ENCODE measurements at regions not wholly inside any gene's neighbourhood (a gene's known extent, or its start where the extent isn't known, plus 50 kb on each side); places are given as distances from the start of the nearest gene placed in this dataset.

DNA sequence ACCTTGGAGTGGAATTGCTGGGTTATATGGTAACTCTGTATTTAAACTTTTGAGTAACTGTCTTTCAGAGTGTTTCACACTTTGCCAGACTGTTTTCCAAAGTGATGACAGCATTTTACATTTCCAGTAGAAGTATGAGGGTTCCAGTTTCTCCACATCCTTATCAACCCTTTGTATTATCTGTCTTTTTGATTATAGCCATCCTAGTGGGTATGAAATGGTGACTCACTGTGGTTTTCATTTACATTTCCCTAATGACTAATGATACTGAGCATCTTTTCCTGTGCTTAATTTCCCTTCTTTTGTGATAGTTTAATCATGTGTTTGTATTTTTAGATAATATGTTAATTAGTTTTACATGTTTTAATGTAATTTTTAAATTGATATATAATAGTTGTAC lies 138.1 kb upstream of the DAZL start:
- Histone ChIP-seq H3K56ac (ENCODE audit: extremely low read depth, insufficient read depth, low read length) (no peak overlapping the region), H3K18ac (ENCODE audit: low read depth, low read length) (no peak overlapping the region), H3K27ac (ENCODE audit: insufficient read depth, low read length) (no peak overlapping the region), H3K14ac (replicated peaks; ENCODE audit: low read depth, low read length) (no peak overlapping the region), H2AFZ (replicated peaks; ENCODE audit: low read length, poor library complexity) (no peak overlapping the region), H3K36me3 (ENCODE audit: control insufficient read depth, insufficient read depth, low read length) (no peaks in the 10 kb centered on the region), H3K4me3 (ENCODE audit: insufficient read depth, low read depth, low read length) (no peak overlapping the region), H4K8ac (ENCODE audit: low read depth in 2 of 2, low read length in 2 of 2) (no peak overlapping the region), H2BK20ac (ENCODE audit: low read depth, low read length) (no peak overlapping the region), H3K23ac (ENCODE audit: low read depth, low read length) (no peak overlapping the region), H3K4me2 (ENCODE audit: low read depth, low read length) (no peak overlapping the region), H4K91ac (ENCODE audit: insufficient read depth, low read depth, low read length) (no peak overlapping the region), H2AK9ac (replicated peaks; ENCODE audit: low read depth, low read length, poor library complexity) (no peak overlapping the region), H3K27me3 (ENCODE audit: control insufficient read depth, insufficient read depth, low read length) (no peaks in the 10 kb centered on the region), H3K9me3 (ENCODE audit: control insufficient read depth, insufficient read depth, low read length) (no peaks in the 10 kb centered on the region), H2BK120ac (ENCODE audit: low read depth, low read length) (no peak overlapping the region), H3K4ac (ENCODE audit: low read depth, low read length) (no peak overlapping the region), H4K5ac (ENCODE audit: low read depth, low read length) (no peak overlapping the region), H2AK5ac (ENCODE audit: low read depth, low read length) (no peak overlapping the region), H2BK5ac (ENCODE audit: low read depth, low read length, poor library complexity, severe bottlenecking) (no peak overlapping the region), H3K9me1 (ENCODE audit: insufficient read depth, low read length) (no peaks in the 10 kb centered on the region), H3K79me1 (ENCODE audit: low read depth in 1 of 2, low read length in 2 of 2) (no peaks in the 10 kb centered on the region), H4K20me1 (ENCODE audit: insufficient read depth, low read length) (no peaks in the 10 kb centered on the region), H3K9ac (ENCODE audit: low read depth, low read length) (no peak overlapping the region), H3K4me1 (ENCODE audit: control insufficient read depth, insufficient read depth, low read length) (no peaks in the 10 kb centered on the region), H2BK15ac (ENCODE audit: low read depth, low read length) (no peak overlapping the region)
- in situ Hi-C loops (cut with MboI; ENCODE audit: low sequenced_read_pairs), result no loop called here
- BruUV-seq (replicated peaks), result no TSS peak
- no peak for DNase-seq
- ChIA-PET CTCF (no interaction called here), POLR2A (ENCODE audit: unreplicated experiment) (no interaction called here)
- intact Hi-C loops (cut with micrococcal nuclease), result no loop called here
- ATAC-seq (ENCODE audit: low read depth), result no peak
- dilution Hi-C loops (cut with HindIII; ENCODE audit: low sequenced_read_pairs, unreplicated experiment), result no loop called here
- TF ChIP-seq MXI1 (IDR thresholded peaks at IDR 0.05; ENCODE audit: borderline replicate concordance, low read depth, low read length), result no peak
- TF ChIP-seq POLR2A (IDR thresholded peaks at IDR 0.05; ENCODE audit: low read depth, low read length), result no peak
- TF ChIP-seq RAD21 (IDR thresholded peaks at IDR 0.05; ENCODE audit: low read length), result no peak
- TF ChIP-seq, protein P1, sequence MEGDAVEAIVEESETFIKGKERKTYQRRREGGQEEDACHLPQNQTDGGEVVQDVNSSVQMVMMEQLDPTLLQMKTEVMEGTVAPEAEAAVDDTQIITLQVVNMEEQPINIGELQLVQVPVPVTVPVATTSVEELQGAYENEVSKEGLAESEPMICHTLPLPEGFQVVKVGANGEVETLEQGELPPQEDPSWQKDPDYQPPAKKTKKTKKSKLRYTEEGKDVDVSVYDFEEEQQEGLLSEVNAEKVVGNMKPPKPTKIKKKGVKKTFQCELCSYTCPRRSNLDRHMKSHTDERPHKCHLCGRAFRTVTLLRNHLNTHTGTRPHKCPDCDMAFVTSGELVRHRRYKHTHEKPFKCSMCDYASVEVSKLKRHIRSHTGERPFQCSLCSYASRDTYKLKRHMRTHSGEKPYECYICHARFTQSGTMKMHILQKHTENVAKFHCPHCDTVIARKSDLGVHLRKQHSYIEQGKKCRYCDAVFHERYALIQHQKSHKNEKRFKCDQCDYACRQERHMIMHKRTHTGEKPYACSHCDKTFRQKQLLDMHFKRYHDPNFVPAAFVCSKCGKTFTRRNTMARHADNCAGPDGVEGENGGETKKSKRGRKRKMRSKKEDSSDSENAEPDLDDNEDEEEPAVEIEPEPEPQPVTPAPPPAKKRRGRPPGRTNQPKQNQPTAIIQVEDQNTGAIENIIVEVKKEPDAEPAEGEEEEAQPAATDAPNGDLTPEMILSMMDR (conservative IDR thresholded peaks at IDR 0.05; ENCODE audit: low read depth, low read length), result no peak
- TF ChIP-seq FOS (IDR thresholded peaks at IDR 0.05; ENCODE audit: low read depth, low read length), result no peak
- TF ChIP-seq RFX5 (IDR thresholded peaks at IDR 0.05; ENCODE audit: low read depth, low read length), result no peak
- TF ChIP-seq SMC3 (IDR thresholded peaks at IDR 0.05; ENCODE audit: low read depth, low read length), result no peak
- TF ChIP-seq RCOR1 (IDR thresholded peaks at IDR 0.05; ENCODE audit: insufficient replicate concordance, low read length), result no peak
- TF ChIP-seq MAZ (IDR thresholded peaks at IDR 0.05; ENCODE audit: borderline replicate concordance, low read depth, low read length), result no peak
- TF ChIP-seq CEBPB (IDR thresholded peaks at IDR 0.05; ENCODE audit: low read depth, low read length), result no peak
- TF ChIP-seq, protein P2, sequence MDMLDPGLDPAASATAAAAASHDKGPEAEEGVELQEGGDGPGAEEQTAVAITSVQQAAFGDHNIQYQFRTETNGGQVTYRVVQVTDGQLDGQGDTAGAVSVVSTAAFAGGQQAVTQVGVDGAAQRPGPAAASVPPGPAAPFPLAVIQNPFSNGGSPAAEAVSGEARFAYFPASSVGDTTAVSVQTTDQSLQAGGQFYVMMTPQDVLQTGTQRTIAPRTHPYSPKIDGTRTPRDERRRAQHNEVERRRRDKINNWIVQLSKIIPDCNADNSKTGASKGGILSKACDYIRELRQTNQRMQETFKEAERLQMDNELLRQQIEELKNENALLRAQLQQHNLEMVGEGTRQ (IDR thresholded peaks at IDR 0.05; ENCODE audit: low read depth, low read length), result no peak
- no peak for TF ChIP-seq CHD1 (IDR thresholded peaks at IDR 0.05; ENCODE audit: low read depth, low read length)
- TF ChIP-seq, protein P3, sequence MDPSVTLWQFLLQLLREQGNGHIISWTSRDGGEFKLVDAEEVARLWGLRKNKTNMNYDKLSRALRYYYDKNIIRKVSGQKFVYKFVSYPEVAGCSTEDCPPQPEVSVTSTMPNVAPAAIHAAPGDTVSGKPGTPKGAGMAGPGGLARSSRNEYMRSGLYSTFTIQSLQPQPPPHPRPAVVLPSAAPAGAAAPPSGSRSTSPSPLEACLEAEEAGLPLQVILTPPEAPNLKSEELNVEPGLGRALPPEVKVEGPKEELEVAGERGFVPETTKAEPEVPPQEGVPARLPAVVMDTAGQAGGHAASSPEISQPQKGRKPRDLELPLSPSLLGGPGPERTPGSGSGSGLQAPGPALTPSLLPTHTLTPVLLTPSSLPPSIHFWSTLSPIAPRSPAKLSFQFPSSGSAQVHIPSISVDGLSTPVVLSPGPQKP (IDR thresholded peaks at IDR 0.05; ENCODE audit: borderline replicate concordance, low read depth, low read length), result no peak
- TF ChIP-seq NFE2L2 (IDR thresholded peaks at IDR 0.05; ENCODE audit: low read depth, low read length), result no peak
- no peak for TF ChIP-seq BHLHE40 (IDR thresholded peaks at IDR 0.05; ENCODE audit: low read depth, low read length)
- TF ChIP-seq MAFK (IDR thresholded peaks at IDR 0.05; ENCODE audit: low read depth, low read length), result no peak

Measured in IMR-90 (cell line).